Astrocyte (in vitro differentiated cells and primary cell): ENCODE measurements at regions not wholly inside any gene's neighbourhood (a gene's known extent, or its start where the extent isn't known, plus 50 kb on each side); places are given as distances from the start of the nearest gene placed in this dataset.

Experiments used
- CTCF ChIP-seq: IDR thresholded peaks from 2 replicates; pipeline ENCODE4 v1.5.1; 2011; ENCODE audit warnings: low read depth, mild to moderate bottlenecking, inconsistent platforms, low read length, moderate library complexity; ENCODE audit not compliant: insufficient read depth
- EZH2 ChIP-seq: IDR thresholded peaks from 2 replicates; pipeline ENCODE4 v1.6.1; 2012; ENCODE audit warnings: mild to moderate bottlenecking, low read length, inconsistent platforms; ENCODE audit not compliant: insufficient read depth

DNA sequence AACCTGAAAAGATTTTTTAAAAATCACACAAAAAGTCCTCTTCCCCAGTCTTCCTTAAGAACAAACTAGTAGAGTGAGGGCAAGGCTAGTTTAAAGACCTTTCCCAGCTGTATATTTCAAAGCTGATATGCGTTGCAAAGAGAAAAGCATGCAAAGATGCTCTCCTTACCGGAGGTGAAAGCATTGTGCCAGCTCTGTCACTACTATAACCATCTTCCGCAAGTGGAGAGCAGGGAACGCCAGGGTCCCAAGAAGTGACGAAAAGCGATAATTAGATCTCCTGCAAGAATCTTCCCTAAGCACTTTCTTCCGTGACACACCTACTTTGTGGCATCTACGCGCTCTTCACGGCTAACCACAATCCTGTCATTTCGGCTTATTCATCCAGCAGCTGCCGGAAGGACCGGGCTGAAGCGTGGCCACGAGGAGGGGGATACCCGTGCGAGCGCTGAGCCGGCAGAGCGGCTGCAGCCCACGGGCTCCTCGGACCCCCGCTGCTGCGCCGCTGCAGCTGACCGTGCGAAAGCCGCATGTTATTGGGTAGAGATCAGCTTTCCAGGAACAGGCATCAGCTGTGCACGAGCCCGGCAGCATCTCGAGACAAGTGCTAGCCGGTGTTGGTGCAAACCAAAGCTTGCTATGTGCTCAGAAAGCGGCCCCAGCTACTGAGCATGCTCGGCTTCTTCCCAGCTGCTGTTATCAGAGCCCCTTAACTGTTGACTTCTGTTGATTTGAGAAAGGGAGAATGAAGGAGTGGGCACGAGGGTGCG is 57.2 kb upstream of the ARHGAP18 start:
- TF ChIP-seq CTCF = no peak
- TF ChIP-seq EZH2 = no peak
